Neural crest cell (in vitro differentiated cells): ENCODE measurements at regions not wholly inside any gene's neighbourhood (a gene's known extent, or its start where the extent isn't known, plus 50 kb on each side); places are given as distances from the start of the nearest gene placed in this dataset.

Source experiments
- DNase-seq: peaks from one replicate; pipeline ENCODE4 v3.0.0; 2021; ENCODE audit warnings: low read depth, mixed read lengths, low spot score
- H3K27ac Mint-ChIP-seq: one replicate; pipeline ENCODE4 v1.8.0; 2021; ENCODE audit warnings: mild to moderate bottlenecking, mixed read lengths; ENCODE audit not compliant: unreplicated experiment
- H3K27me3 Mint-ChIP-seq: 2 replicates; pipeline ENCODE4 v1.8.0; 2021; ENCODE audit warnings: low read depth, mild to moderate bottlenecking, mixed read lengths
- H3K36me3 Mint-ChIP-seq: 2 replicates; pipeline ENCODE4 v1.8.0; 2021; ENCODE audit warnings: low read depth, mild to moderate bottlenecking, mixed read lengths
- H3K4me1 Mint-ChIP-seq: 2 replicates; pipeline ENCODE4 v1.8.0; 2021; ENCODE audit warnings: mixed read lengths
- H3K4me3 Mint-ChIP-seq: one replicate; pipeline ENCODE4 v1.8.0; 2021; ENCODE audit warnings: mild to moderate bottlenecking, mixed read lengths
- H3K9me3 Mint-ChIP-seq: 2 replicates; pipeline ENCODE4 v1.8.0; 2021; ENCODE audit warnings: mixed read lengths
- TF ChIP-seq, protein P1 (sequence below): fragments of 200-600 bp; sonication (generic); conservative IDR thresholded peaks from 2 replicates; pipeline ENCODE4 v1.5.0; 2021; ENCODE audit warnings: antibody characterized with exemption, mild to moderate bottlenecking

DNA sequence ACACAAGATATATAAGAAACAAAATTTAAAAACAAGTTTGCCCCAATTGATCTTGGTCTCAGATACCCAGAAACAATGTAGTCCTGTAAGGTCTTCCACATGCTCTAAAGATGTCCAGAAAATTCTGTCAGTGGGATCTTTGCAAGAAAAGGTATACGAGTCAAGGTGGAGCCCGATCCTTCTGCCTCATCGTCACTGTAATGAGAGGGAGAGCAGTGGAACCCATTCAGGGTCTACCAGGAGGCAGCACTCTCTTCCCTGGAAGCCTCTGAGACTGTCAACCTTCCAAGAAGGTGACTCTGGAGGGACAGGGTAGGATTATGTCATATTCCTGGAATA is 112.8 kb downstream of the JCAD start:
- no peak overlapping the region for H3K27ac Mint-ChIP-seq
- no peaks in the 10 kb centered on the region for H3K27me3 Mint-ChIP-seq

DNA sequence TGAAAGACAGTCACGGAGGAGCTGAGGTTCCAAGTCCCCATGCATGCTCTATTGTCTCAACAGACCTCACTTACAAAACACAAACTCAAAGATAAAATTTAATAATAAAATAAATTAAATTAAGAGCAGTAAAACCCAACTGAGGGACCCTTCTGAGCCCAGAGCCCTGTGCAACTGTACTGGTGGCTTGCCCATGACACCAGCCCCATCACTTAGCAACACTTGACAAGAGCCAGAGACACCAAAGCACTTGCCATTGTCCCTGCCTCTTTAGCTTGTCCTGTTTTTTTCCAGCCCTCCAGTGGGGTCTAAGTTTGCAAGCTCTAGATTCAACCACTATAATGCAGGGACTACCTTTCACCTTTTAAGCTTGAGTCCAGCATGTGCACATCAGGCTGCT is 117.9 kb downstream of the JCAD start:
- H3K9me3 Mint-ChIP-seq: peaks cover 2% of the 10 kb centered on the region
- no peak overlapping the region for H3K4me3 Mint-ChIP-seq
- TF ChIP-seq, protein P1, sequence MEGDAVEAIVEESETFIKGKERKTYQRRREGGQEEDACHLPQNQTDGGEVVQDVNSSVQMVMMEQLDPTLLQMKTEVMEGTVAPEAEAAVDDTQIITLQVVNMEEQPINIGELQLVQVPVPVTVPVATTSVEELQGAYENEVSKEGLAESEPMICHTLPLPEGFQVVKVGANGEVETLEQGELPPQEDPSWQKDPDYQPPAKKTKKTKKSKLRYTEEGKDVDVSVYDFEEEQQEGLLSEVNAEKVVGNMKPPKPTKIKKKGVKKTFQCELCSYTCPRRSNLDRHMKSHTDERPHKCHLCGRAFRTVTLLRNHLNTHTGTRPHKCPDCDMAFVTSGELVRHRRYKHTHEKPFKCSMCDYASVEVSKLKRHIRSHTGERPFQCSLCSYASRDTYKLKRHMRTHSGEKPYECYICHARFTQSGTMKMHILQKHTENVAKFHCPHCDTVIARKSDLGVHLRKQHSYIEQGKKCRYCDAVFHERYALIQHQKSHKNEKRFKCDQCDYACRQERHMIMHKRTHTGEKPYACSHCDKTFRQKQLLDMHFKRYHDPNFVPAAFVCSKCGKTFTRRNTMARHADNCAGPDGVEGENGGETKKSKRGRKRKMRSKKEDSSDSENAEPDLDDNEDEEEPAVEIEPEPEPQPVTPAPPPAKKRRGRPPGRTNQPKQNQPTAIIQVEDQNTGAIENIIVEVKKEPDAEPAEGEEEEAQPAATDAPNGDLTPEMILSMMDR: no peak

More for the DNA sequence above, 112.8 kb downstream of the JCAD start:
- Mint-ChIP-seq H3K36me3 (no peaks in the 10 kb centered on the region), H3K9me3 (no peaks in the 10 kb centered on the region), H3K4me1 (no peaks in the 10 kb centered on the region), H3K4me3 (no peak overlapping the region)
- DNase-seq: no peak
- TF ChIP-seq, protein P1: no peak

DNA sequence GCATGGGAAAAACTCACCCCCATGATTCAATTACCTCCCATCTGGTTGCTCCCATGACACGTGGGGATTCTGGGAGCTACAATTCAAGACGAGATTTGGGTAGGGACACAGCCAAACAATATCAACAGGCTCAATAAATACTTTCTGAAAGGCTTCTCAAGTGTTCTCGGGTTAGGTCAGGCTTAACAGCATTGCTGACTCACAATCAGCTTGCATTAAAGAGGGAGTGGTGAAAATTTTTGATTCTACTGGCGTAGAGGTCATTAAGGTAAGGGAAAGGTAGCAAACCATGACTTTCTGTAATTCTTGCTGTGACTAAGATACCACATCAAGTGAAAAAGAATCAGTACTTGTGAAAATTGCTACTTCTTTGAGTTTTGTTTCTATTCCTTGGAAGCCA is 126.4 kb downstream of the JCAD start:
- TF ChIP-seq, protein P1: no peak
- Mint-ChIP-seq H3K27me3 (no peaks in the 10 kb centered on the region), H3K36me3 (peaks cover 3% of the 10 kb centered on the region), H3K9me3 (peaks cover 14% of the 10 kb centered on the region), H3K27ac (no peak overlapping the region), H3K4me1 (no peaks in the 10 kb centered on the region), H3K4me3 (no peak overlapping the region)
- no peak for DNase-seq

More for the DNA sequence above, 117.9 kb downstream of the JCAD start:
- H3K4me1 Mint-ChIP-seq: no peaks in the 10 kb centered on the region
- no peak for DNase-seq
- no peak overlapping the region for H3K27ac Mint-ChIP-seq
- no peaks in the 10 kb centered on the region for H3K36me3 Mint-ChIP-seq
- no peaks in the 10 kb centered on the region for H3K27me3 Mint-ChIP-seq

DNA sequence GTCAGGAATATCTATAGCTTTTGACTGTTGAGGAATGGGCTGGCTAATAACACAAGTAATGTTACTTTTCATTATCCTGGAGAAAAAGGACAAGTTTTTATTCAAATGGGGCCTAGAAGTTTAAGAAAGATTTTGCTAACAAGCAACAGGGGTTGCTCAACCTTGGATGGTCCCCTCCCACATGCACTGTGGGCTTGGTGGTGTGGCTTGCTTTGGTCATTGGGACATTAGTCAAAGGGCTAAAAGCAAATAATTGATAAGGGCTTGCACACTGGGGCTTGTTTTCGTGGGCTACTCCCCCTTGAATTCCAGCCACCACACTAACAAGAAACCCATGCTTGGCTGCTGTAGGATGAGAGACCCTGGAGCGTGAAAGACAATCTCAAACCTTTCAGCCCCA is 127.6 kb downstream of the JCAD start:
- H3K4me1 Mint-ChIP-seq: peaks cover 7% of the 10 kb centered on the region
- H3K9me3 Mint-ChIP-seq: peaks cover 17% of the 10 kb centered on the region
- H3K4me3 Mint-ChIP-seq: no peak overlapping the region
- no peaks in the 10 kb centered on the region for H3K27me3 Mint-ChIP-seq
- peaks cover 3% of the 10 kb centered on the region for H3K36me3 Mint-ChIP-seq
- no peak overlapping the region for H3K27ac Mint-ChIP-seq
- no peak for DNase-seq
- TF ChIP-seq, protein P1: no peak

DNA sequence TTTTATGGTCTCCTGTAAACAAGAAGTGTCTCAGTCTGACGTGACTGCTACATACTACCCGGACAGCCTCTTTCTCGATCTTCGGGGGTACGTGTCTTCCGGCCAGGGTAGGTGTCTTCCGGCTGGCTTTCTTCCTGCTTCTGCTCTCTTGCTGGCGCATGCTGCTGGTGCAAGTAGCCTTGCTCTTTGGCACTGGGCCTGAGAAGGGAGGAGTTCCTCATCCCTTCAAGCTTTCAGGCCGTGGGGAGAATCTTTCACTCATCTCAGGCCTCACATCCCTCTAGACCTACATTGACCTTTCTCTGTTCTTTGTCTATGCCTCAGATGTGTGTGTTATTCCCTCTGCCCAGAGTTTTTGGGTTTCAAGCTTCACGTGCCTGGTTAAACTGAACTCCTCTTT is 130.4 kb downstream of the JCAD start:
- no peak overlapping the region for H3K27ac Mint-ChIP-seq
- no peak overlapping the region for H3K4me3 Mint-ChIP-seq
- H3K27me3 Mint-ChIP-seq: no peaks in the 10 kb centered on the region
- H3K9me3 Mint-ChIP-seq: peaks cover 27% of the 10 kb centered on the region
- DNase-seq: no peak
- TF ChIP-seq, protein P1: no peak
- peaks cover 20% of the 10 kb centered on the region for H3K4me1 Mint-ChIP-seq
- H3K36me3 Mint-ChIP-seq: peaks cover 5% of the 10 kb centered on the region

DNA sequence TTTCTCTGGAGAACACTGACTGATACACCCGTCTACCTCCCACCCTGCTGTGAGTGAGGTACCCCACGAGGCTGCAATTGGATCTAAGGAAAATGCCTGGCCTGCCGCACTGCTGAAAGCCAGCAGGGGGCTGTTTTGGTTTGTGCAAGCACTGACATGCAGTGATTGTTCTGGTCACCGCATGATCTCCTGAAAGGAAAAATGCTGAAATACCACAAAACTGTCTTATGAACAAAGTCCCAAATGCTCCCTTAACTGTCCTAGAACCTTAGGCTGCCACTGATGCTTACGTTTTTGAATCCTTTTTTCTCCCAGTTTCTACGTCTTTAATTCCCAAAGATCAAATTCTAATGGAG is 132.7 kb downstream of the JCAD start:
- no peak overlapping the region for H3K4me3 Mint-ChIP-seq

More for the DNA sequence above, 132.7 kb downstream of the JCAD start:
- Mint-ChIP-seq H3K9me3 (peaks cover 26% of the 10 kb centered on the region), H3K36me3 (peaks cover 5% of the 10 kb centered on the region), H3K4me1 (peaks cover 25% of the 10 kb centered on the region), H3K27ac (no peak overlapping the region), H3K27me3 (no peaks in the 10 kb centered on the region)
- peak; percentile 22 for DNase-seq
- TF ChIP-seq, protein P1: peak; percentile 56
